Cardiac fibroblast (primary cell): ENCODE measurements at regions not wholly inside any gene's neighbourhood (a gene's known extent, or its start where the extent isn't known, plus 50 kb on each side); places are given as distances from the start of the nearest gene placed in this dataset.

Experiments
- DNase-seq, 2 donors: peaks; one replicate each; pipeline versions ENCODE4 v3.0.0 to v3.0.0-alpha.2; 2010; ENCODE audit warnings: low read depth in 2 of 2
- H3K4me3 ChIP-seq, 2 donors: replicated peaks in 1 of 2; 1 replicate in 1 of 2; 2 replicates in 1 of 2; pipeline ENCODE4 v1.5.1; 2011; ENCODE audit warnings: low read depth in 2 of 2, low read length in 2 of 2, mild to moderate bottlenecking in 2 of 2, moderate library complexity in 1 of 2
- CTCF ChIP-seq: IDR thresholded peaks from one replicate; pipeline ENCODE4 v1.5.1; 2011; ENCODE audit warnings: low read depth, mild to moderate bottlenecking, low read length, inconsistent platforms

DNA sequence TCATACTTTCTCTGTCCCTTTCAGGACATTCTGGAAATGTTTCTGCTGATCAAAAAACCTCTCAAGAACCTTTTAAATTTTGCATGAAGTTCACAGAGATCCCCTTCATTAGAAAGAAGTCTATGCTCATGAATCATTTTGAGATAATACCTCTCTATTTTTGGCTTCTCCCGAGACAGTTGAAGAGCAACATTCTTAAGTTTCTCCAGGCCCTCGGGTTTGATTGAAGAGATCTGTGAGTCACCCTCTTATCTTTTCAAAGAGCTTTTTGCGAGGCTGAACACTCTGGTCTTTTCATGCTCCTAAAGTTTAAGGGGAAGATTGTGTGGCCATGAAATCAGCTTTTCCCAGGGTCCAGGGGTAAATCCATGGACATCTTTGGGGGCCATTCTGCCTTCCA, 354.2 kb downstream of the FBXO15 start:
- TF ChIP-seq CTCF, result no peak
- peak; percentile 52 to 73 for DNase-seq
- no peak overlapping the region for H3K4me3 ChIP-seq

- TF ChIP-seq CTCF, result no peak
- no peak overlapping the region for H3K4me3 ChIP-seq
- DNase-seq, result no peak
Observed at GRCh38 chr18:73791081-73791480, 356.6 kb downstream of the FBXO15 start.

- no peak overlapping the region for H3K4me3 ChIP-seq
- no peak for TF ChIP-seq CTCF
- DNase-seq, result no peak
Observed at GRCh38 chr18:73790587-73790986, 357.0 kb downstream of the FBXO15 start.

GRCh38 chr18:73787316-73787715, 360.3 kb downstream of the FBXO15 start:
- H3K4me3 ChIP-seq, result no peak overlapping the region
- TF ChIP-seq CTCF, result no peak
- DNase-seq, result no peak

- no peak for TF ChIP-seq CTCF
- no peak overlapping the region for H3K4me3 ChIP-seq
- peak; percentile 70 to 72 for DNase-seq
Observed at GRCh38 chr18:73785300-73785699, 362.3 kb downstream of the FBXO15 start.

DNA sequence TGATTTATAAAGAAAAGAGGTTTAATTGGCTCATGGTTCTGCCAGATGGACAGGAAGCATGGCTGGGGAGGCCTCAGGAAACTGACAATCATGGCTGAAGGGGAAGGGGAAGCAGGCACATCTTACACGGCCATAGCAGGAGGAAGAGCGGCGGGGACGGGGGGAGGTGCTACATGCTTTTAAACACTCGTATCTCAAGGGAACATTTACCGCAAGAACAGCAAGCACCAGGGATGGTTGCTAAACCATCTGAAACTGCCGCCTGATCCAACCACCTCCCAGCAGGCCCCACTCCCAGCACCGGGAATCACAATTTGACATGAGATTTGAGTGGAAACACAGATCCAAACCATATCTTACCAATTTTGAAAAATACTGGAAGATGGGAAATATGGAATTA, 362.8 kb downstream of the FBXO15 start:
- no peak for TF ChIP-seq CTCF
- no peak overlapping the region for H3K4me3 ChIP-seq
- no peak for DNase-seq

DNA sequence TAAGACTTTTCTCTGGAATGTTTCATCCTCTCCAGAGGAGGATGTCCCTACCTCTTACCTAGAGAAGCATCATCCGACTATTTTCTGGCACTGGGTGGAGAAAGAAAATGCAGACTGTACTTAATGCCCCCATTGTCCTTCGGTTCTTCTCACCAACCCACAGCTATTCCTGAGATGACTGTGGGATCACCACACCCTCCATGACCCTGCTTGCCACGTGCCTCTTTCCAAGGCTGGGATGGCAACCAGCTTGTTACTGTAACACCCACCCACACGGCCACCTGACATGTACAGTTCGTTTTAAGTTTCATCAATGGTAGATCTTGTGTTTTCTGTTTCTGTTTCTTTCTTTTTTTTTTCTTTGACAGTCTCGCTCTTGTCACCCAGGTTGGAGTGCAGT, 365.2 kb downstream of the FBXO15 start:
- DNase-seq, result no peak
- TF ChIP-seq CTCF, result no peak
- H3K4me3 ChIP-seq, result no peak overlapping the region
